H1 (cell line): ENCODE measurements at regions not wholly inside any gene's neighbourhood (a gene's known extent, or its start where the extent isn't known, plus 50 kb on each side); places are given as distances from the start of the nearest gene placed in this dataset.

Experiments
- CTCF ChIA-PET: fragments of 300-600 bp; sonication (Branson Sonifier 250); formaldehyde crosslinking; loops from one replicate; lab custom pipeline; 2021; ENCODE audit not compliant: partially characterized antibody; lab: Charles Lee
- POLR2A ChIA-PET: fragments of 300-600 bp; sonication (Branson Sonifier 250); formaldehyde crosslinking; loops from one replicate; lab custom pipeline; 2021; ENCODE audit warnings: inconsistent platforms; ENCODE audit not compliant: partially characterized antibody; lab: Charles Lee
- DNase-seq, 2 experiments: peaks; one replicate each; pipeline versions ENCODE4 v3.0.0 to v3.0.0-alpha.2; 2010 to 2022; ENCODE audit warnings: low spot score in 2 of 2, low read depth in 1 of 2, mixed read lengths in 1 of 2
- FAIRE-seq: peaks from 2 replicates; lab custom pipeline; 2011; peaks lifted over from hg19 to GRCh38; lab: Jason Lieb, UNC
- H2AFZ ChIP-seq: 2 replicates; pipeline ENCODE4 v1.8.1; 2012; ENCODE audit warnings: low read length, inconsistent platforms
- H2AK5ac ChIP-seq: 2 replicates; pipeline ENCODE4 v1.6.1; 2013; ENCODE audit warnings: low read depth, low read length
- H2BK120ac ChIP-seq: replicated peaks from 2 replicates; pipeline ENCODE3; 2013; ENCODE audit warnings: low read depth, low read length, inconsistent platforms
- H2BK12ac ChIP-seq: 2 replicates; pipeline ENCODE4 v1.6.1; 2013; ENCODE audit warnings: low read depth, low read length
- H2BK15ac ChIP-seq: 2 replicates; pipeline ENCODE4 v1.6.1; 2013; ENCODE audit warnings: low read length
- H2BK20ac ChIP-seq: 2 replicates; pipeline ENCODE4 v1.6.1; 2013; ENCODE audit warnings: low read length
- H2BK5ac ChIP-seq: 2 replicates; pipeline ENCODE4 v1.6.1; 2013; ENCODE audit warnings: low read depth, low read length
- H3K14ac ChIP-seq: 2 replicates; pipeline ENCODE4 v1.6.1; 2013; ENCODE audit warnings: inconsistent platforms; ENCODE audit not compliant: insufficient read length
- H3K18ac ChIP-seq: 2 replicates; pipeline ENCODE4 v1.6.1; 2013; ENCODE audit warnings: low read length; ENCODE audit errors: extremely low read depth
- H3K23ac ChIP-seq: 2 replicates; pipeline ENCODE4 v1.6.1; 2013; ENCODE audit warnings: inconsistent platforms; ENCODE audit not compliant: insufficient read length
- H3K23me2 ChIP-seq: 2 replicates; pipeline ENCODE4 v1.6.1; 2013; ENCODE audit warnings: low read depth, low read length
- H3K27ac ChIP-seq: 2 replicates; pipeline ENCODE4 v1.6.1; 2011; ENCODE audit warnings: low read depth, low read length, inconsistent platforms
- H3K27me3 ChIP-seq, 4 experiments: replicated peaks in 1 of 4; 1 replicate in 1 of 4; 2 replicates in 3 of 4; pipeline versions ENCODE4 v1.6.1 to v1.8.1; 2011 to 2013; ENCODE audit warnings: low read length in 3 of 4, mild to moderate bottlenecking in 3 of 4, inconsistent platforms in 2 of 4, mixed read lengths in 2 of 4, moderate library complexity in 1 of 4; ENCODE audit not compliant: control insufficient read depth in 3 of 4, insufficient read depth in 3 of 4; ENCODE audit errors: extremely low read depth in 1 of 4
- H3K36me3 ChIP-seq, 4 experiments: 2 replicates each; pipeline versions ENCODE4 v1.6.1 to v1.8.1; 2011 to 2013; ENCODE audit warnings: mild to moderate bottlenecking in 4 of 4, low read length in 3 of 4, moderate library complexity in 2 of 4, control low read depth in 1 of 4, inconsistent platforms in 1 of 4; ENCODE audit not compliant: insufficient read depth in 4 of 4, control insufficient read depth in 2 of 4
- H3K4ac ChIP-seq: replicated peaks from 2 replicates; pipeline ENCODE3; 2013; ENCODE audit warnings: low read length, low read depth, mixed read lengths, inconsistent platforms; ENCODE audit not compliant: insufficient read length
- H3K4me1 ChIP-seq, 4 experiments: replicated peaks in 1 of 4; 1 replicate in 1 of 4; 2 replicates in 3 of 4; pipeline versions ENCODE4 v1.6.1 to v1.8.1; 2011 to 2013; ENCODE audit warnings: low read length in 3 of 4, inconsistent platforms in 2 of 4, mixed read lengths in 1 of 4; ENCODE audit not compliant: insufficient read depth in 4 of 4, control insufficient read depth in 3 of 4
- H3K4me2 ChIP-seq, 2 experiments: 2 replicates each; pipeline versions ENCODE4 v1.6.1 to v1.8.1; 2011 to 2013; ENCODE audit warnings: low read depth in 2 of 2, low read length in 2 of 2, control low read depth in 1 of 2, inconsistent platforms in 1 of 2, mild to moderate bottlenecking in 1 of 2; ENCODE audit not compliant: insufficient read depth in 1 of 2
- H3K4me3 ChIP-seq, 4 experiments: fragments of 200-600, 300-600 bp in 1 of 4; sonication (generic), shearing (Covaris generic), sonication (Bioruptor Twin) in 1 of 4; 2 replicates each; pipeline versions ENCODE4 v1.5.1 to v1.8.1; 2011 to 2016; ENCODE audit warnings: low read length in 4 of 4, low read depth in 3 of 4, control low read depth in 2 of 4, inconsistent platforms in 2 of 4, mild to moderate bottlenecking in 2 of 4, mixed read lengths in 1 of 4, moderate library complexity in 1 of 4; ENCODE audit not compliant: insufficient read depth in 2 of 4; ENCODE audit errors: extremely low read depth in 1 of 4
- H3K56ac ChIP-seq: replicated peaks from 2 replicates; pipeline ENCODE3; 2013; ENCODE audit warnings: low read depth, mild to moderate bottlenecking, mixed read lengths, low read length, inconsistent platforms; ENCODE audit not compliant: insufficient read length
- H3K79me1 ChIP-seq: 2 replicates; pipeline ENCODE4 v1.6.1; 2013; ENCODE audit warnings: low read depth, low read length, control low read depth
- H3K79me2 ChIP-seq, 2 experiments: 2 replicates each; pipeline versions ENCODE4 v1.6.1 to v1.8.1; 2012 to 2013; ENCODE audit warnings: low read length in 2 of 2, mild to moderate bottlenecking in 2 of 2, inconsistent platforms in 1 of 2; ENCODE audit not compliant: insufficient read depth in 2 of 2, control insufficient read depth in 1 of 2
- H3K9ac ChIP-seq, 4 experiments: replicated peaks in 1 of 4; 1 replicate in 1 of 4; 2 replicates in 3 of 4; pipeline versions ENCODE4 v1.6.1 to v1.8.1; 2011 to 2013; ENCODE audit warnings: low read depth in 3 of 4, low read length in 3 of 4, control low read depth in 2 of 4, mild to moderate bottlenecking in 2 of 4, moderate library complexity in 2 of 4, inconsistent platforms in 1 of 4; ENCODE audit errors: extremely low read depth in 1 of 4
- H3K9me3 ChIP-seq, 2 experiments: 2 replicates each; pipeline versions ENCODE4 v1.6.1 to v1.8.1; 2012 to 2013; ENCODE audit warnings: mild to moderate bottlenecking in 2 of 2, moderate library complexity in 2 of 2, control low read depth in 1 of 2, inconsistent platforms in 1 of 2, low read depth in 1 of 2, low read length in 1 of 2, mixed read lengths in 1 of 2; ENCODE audit not compliant: insufficient read depth in 2 of 2
- H4K20me1 ChIP-seq, 2 experiments: replicated peaks in 1 of 2; 2 replicates each; pipeline versions ENCODE3 to v1.8.1; 2011 to 2013; ENCODE audit warnings: inconsistent platforms in 2 of 2, low read length in 2 of 2, mild to moderate bottlenecking in 1 of 2; ENCODE audit not compliant: insufficient read depth in 2 of 2, control insufficient read depth in 1 of 2
- H4K5ac ChIP-seq: 2 replicates; pipeline ENCODE4 v1.6.1; 2013; ENCODE audit warnings: low read length, low read depth, mixed read lengths, inconsistent platforms; ENCODE audit not compliant: insufficient read length
- H4K8ac ChIP-seq: 2 replicates; pipeline ENCODE4 v1.8.0; 2013; ENCODE audit warnings: mild to moderate bottlenecking, moderate library complexity, low read length, inconsistent platforms; ENCODE audit not compliant: insufficient read depth; ENCODE audit errors: extremely low read depth
- H4K91ac ChIP-seq: replicated peaks from 2 replicates; pipeline ENCODE3; 2013; ENCODE audit warnings: low read length, mixed read lengths, inconsistent platforms; ENCODE audit not compliant: insufficient read length
- ATF3 ChIP-seq: IDR thresholded peaks from 2 replicates; pipeline ENCODE4 v1.6.1; 2011; ENCODE audit warnings: low read depth, mild to moderate bottlenecking, low read length; ENCODE audit not compliant: insufficient read depth
- EGR1 ChIP-seq: IDR thresholded peaks from 2 replicates; pipeline ENCODE4 v1.6.1; 2011; ENCODE audit warnings: low read depth, low read length, borderline replicate concordance
- JUND ChIP-seq: IDR thresholded peaks from 2 replicates; pipeline ENCODE4 v1.6.1; 2011; ENCODE audit warnings: mild to moderate bottlenecking, improper control_type of control experiment, low read length
- KDM4A ChIP-seq: IDR thresholded peaks from one replicate; pipeline ENCODE4 v1.7.1; 2012; ENCODE audit warnings: low read depth, mild to moderate bottlenecking, moderate library complexity, low read length, inconsistent platforms; ENCODE audit not compliant: severe bottlenecking
- SAP30 ChIP-seq: fragments of 300-600 bp; sonication (generic); IDR thresholded peaks from 2 replicates; pipeline ENCODE4 v1.7.1; 2012; ENCODE audit warnings: low read length, moderate library complexity, mild to moderate bottlenecking, inconsistent platforms; ENCODE audit not compliant: insufficient read depth, insufficient replicate concordance
- WGBS, 2 experiments: shearing (Covaris generic) in 1 of 2; methylation state at CpG; one replicate each; pipeline versions ENCODE4 v1.1.6 to v1.1.7; 2013 to 2015; ENCODE audit warnings: low lambda C conversion rate in 2 of 2, mixed read lengths in 2 of 2, inconsistent platforms in 1 of 2, low coverage in 1 of 2, missing lambda C conversion rate in 1 of 2; ENCODE audit not compliant: insufficient replicate concordance in 2 of 2, insufficient coverage in 1 of 2, insufficient read length in 1 of 2; ENCODE audit errors: extremely low coverage in 1 of 2, missing lambda C conversion rate in 1 of 2; 5-methylcytosine and 5-hydroxymethylcytosine counted together

GRCh38 chr2:144854596-144854995, 334.7 kb upstream of the ZEB2 start:
- no peak overlapping the region for H3K9ac ChIP-seq
- H4K5ac ChIP-seq = no peak overlapping the region
- H3K14ac ChIP-seq = no peak overlapping the region
- H3K4me3 ChIP-seq = no peak overlapping the region
- no peak overlapping the region for H2AK5ac ChIP-seq
- no peak overlapping the region for H3K27ac ChIP-seq
- no peak overlapping the region for H3K23ac ChIP-seq
- POLR2A ChIA-PET = no interaction called here
- H2BK120ac ChIP-seq = no peak overlapping the region
- TF ChIP-seq ATF3 (no peak), JUND (no peak), EGR1 (no peak), SAP30 (no peak), KDM4A (no peak)
- no peak overlapping the region for H2BK20ac ChIP-seq
- DNase-seq (no peak), FAIRE-seq (no peak)
- no peaks in the 10 kb centered on the region for H3K36me3 ChIP-seq
- no peak overlapping the region for H4K91ac ChIP-seq
- no peak overlapping the region for H4K8ac ChIP-seq
- H3K79me1 ChIP-seq = no peaks in the 10 kb centered on the region
- no peak overlapping the region for H3K4ac ChIP-seq
- no peak overlapping the region for H3K56ac ChIP-seq
- H3K27me3 ChIP-seq = no peaks in the 10 kb centered on the region
- CTCF ChIA-PET = no interaction called here
- no peak overlapping the region for H2BK5ac ChIP-seq
- no peaks in the 10 kb centered on the region for H3K79me2 ChIP-seq
- peaks cover 0 to 3% (median 0%) of the 10 kb centered on the region in 4 experiments; a peak in 1 of 7 replicates for H3K4me1 ChIP-seq
- H2BK15ac ChIP-seq = no peak overlapping the region
- H3K23me2 ChIP-seq = no peaks in the 10 kb centered on the region
- no peak overlapping the region for H2BK12ac ChIP-seq
- no peak overlapping the region for H3K18ac ChIP-seq
- WGBS, 2 experiments = 89% methylated on average over 4 of the region's 4 CpGs; no CpG with 5 or more reads in 1 of the 2 experiments
- no peak overlapping the region for H3K4me2 ChIP-seq
- no peak overlapping the region for H2AFZ ChIP-seq
- no peaks in the 10 kb centered on the region for H4K20me1 ChIP-seq
- no peaks in the 10 kb centered on the region for H3K9me3 ChIP-seq
